OCI-LY1 (cell line): ENCODE measurements at regions not wholly inside any gene's neighbourhood (a gene's known extent, or its start where the extent isn't known, plus 50 kb on each side); places are given as distances from the start of the nearest gene placed in this dataset.

Experiments
- H2AFZ ChIP-seq: fragments of 200-600 bp; sonication (generic), shearing (Covaris generic); 2 replicates; pipeline ENCODE4 v1.6.0; 2014; ENCODE audit warnings: antibody characterized with exemption, mild to moderate bottlenecking, low read length
- H3F3A ChIP-seq: fragments of 200-600 bp; sonication (generic), shearing (Covaris generic); 2 replicates; pipeline ENCODE4 v1.6.0; 2014; ENCODE audit warnings: mild to moderate bottlenecking, antibody characterized with exemption, low read length, moderate library complexity; ENCODE audit not compliant: insufficient read depth
- H3K27ac ChIP-seq: fragments of 200-600 bp; sonication (generic); 2 replicates; pipeline ENCODE4 v1.5.1; 2014; ENCODE audit warnings: low read length, mixed run types, mild to moderate bottlenecking, low read depth; ENCODE audit not compliant: poor library complexity, severe bottlenecking
- H3K27me3 ChIP-seq: fragments of 200-600 bp; sonication (generic); 2 replicates; pipeline ENCODE4 v1.6.0; 2014; ENCODE audit warnings: antibody characterized with exemption, mild to moderate bottlenecking, low read length, moderate library complexity; ENCODE audit not compliant: insufficient read depth
- H3K36me3 ChIP-seq: fragments of 200-600 bp; sonication (generic); 2 replicates; pipeline ENCODE4 v1.6.1; 2014; ENCODE audit warnings: mild to moderate bottlenecking, antibody characterized with exemption, low read length, moderate library complexity, mixed read lengths; ENCODE audit not compliant: insufficient read depth
- H3K4me1 ChIP-seq: fragments of 200-600 bp; sonication (generic); 2 replicates; pipeline ENCODE4 v1.5.1; 2014; ENCODE audit warnings: mild to moderate bottlenecking, low read length, moderate library complexity; ENCODE audit not compliant: insufficient read depth, severe bottlenecking
- H3K4me2 ChIP-seq: fragments of 200-600 bp; sonication (generic), shearing (Covaris generic); 2 replicates; pipeline ENCODE4 v1.6.1; 2014; ENCODE audit warnings: low read length
- H3K4me3 ChIP-seq: fragments of 200-600 bp; sonication (generic); 2 replicates; pipeline ENCODE4 v1.5.1; 2014; ENCODE audit warnings: low read length, low read depth, mild to moderate bottlenecking, mixed read lengths; ENCODE audit not compliant: poor library complexity, severe bottlenecking
- H3K79me2 ChIP-seq: fragments of 200-600 bp; shearing (Covaris generic); 2 replicates; pipeline ENCODE4 v1.6.1; 2016; ENCODE audit warnings: mixed run types, low read length, mixed read lengths; ENCODE audit not compliant: insufficient read depth
- H3K9ac ChIP-seq: fragments of 200-600 bp; sonication (generic), shearing (Covaris generic); 2 replicates; pipeline ENCODE4 v1.6.1; 2014; ENCODE audit warnings: mild to moderate bottlenecking, low read length, mixed read lengths
- H3K9me2 ChIP-seq: fragments of 200-600 bp; sonication (generic), shearing (Covaris generic); 2 replicates; pipeline ENCODE4 v1.6.1; 2014; ENCODE audit warnings: low read depth, mild to moderate bottlenecking, low read length, mixed read lengths
- H3K9me3 ChIP-seq: fragments of 200-600 bp; shearing (Covaris generic); 2 replicates; pipeline ENCODE4 v1.6.1; 2014; ENCODE audit warnings: low read length, mixed read lengths
- H4K20me1 ChIP-seq: fragments of 200-600 bp; sonication (generic), shearing (Covaris generic); 2 replicates; pipeline ENCODE4 v1.6.0; 2016; ENCODE audit warnings: mild to moderate bottlenecking, low read length; ENCODE audit not compliant: insufficient read depth
- EZH2 ChIP-seq: fragments of 200-600 bp; sonication (generic), shearing (Covaris generic); IDR thresholded peaks from 2 replicates; pipeline ENCODE4 v1.8.0; 2017; ENCODE audit warnings: borderline replicate concordance, mixed run types, mild to moderate bottlenecking, antibody characterized with exemption, low read length, moderate library complexity, mixed read lengths
- TF ChIP-seq, protein P1 (sequence below): fragments of 200-600 bp; sonication (generic), shearing (Covaris generic); IDR thresholded peaks from 2 replicates; pipeline ENCODE4 v1.5.1; 2017; ENCODE audit warnings: mild to moderate bottlenecking, antibody characterized with exemption, low read length, moderate library complexity, mixed read lengths

- Histone ChIP-seq H4K20me1 (no peaks in the 10 kb centered on the region), H3K36me3 (no peaks in the 10 kb centered on the region), H2AFZ (no peak overlapping the region), H3K79me2 (no peaks in the 10 kb centered on the region), H3F3A (no peaks in the 10 kb centered on the region), H3K9me3 (peaks cover 7% of the 10 kb centered on the region; the same call in 1 of the 2 replicates), H3K9ac (no peak overlapping the region), H3K27me3 (peaks cover 3% of the 10 kb centered on the region; the same call in 1 of the 2 replicates), H3K9me2 (no peaks in the 10 kb centered on the region), H3K27ac (no peak overlapping the region), H3K4me1 (no peaks in the 10 kb centered on the region), H3K4me3 (no peak overlapping the region), H3K4me2 (no peak overlapping the region)
- no peak for TF ChIP-seq EZH2
- TF ChIP-seq, protein P1, sequence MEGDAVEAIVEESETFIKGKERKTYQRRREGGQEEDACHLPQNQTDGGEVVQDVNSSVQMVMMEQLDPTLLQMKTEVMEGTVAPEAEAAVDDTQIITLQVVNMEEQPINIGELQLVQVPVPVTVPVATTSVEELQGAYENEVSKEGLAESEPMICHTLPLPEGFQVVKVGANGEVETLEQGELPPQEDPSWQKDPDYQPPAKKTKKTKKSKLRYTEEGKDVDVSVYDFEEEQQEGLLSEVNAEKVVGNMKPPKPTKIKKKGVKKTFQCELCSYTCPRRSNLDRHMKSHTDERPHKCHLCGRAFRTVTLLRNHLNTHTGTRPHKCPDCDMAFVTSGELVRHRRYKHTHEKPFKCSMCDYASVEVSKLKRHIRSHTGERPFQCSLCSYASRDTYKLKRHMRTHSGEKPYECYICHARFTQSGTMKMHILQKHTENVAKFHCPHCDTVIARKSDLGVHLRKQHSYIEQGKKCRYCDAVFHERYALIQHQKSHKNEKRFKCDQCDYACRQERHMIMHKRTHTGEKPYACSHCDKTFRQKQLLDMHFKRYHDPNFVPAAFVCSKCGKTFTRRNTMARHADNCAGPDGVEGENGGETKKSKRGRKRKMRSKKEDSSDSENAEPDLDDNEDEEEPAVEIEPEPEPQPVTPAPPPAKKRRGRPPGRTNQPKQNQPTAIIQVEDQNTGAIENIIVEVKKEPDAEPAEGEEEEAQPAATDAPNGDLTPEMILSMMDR, result no peak
Measured at GRCh38 chr17:5794881-5795506, 210.7 kb upstream of the NLRP1 start.

- Histone ChIP-seq H3K9ac (no peak overlapping the region), H3K27ac (no peak overlapping the region), H3K4me1 (no peaks in the 10 kb centered on the region), H3F3A (no peaks in the 10 kb centered on the region), H3K36me3 (no peaks in the 10 kb centered on the region), H4K20me1 (no peaks in the 10 kb centered on the region), H3K4me2 (no peak overlapping the region), H3K4me3 (no peak overlapping the region), H3K9me2 (no peaks in the 10 kb centered on the region), H3K27me3 (0 out of 2 replicates have a peak, but pooled peaks cover 6% of the 10 kb centered on the region), H3K9me3 (peaks cover 7% of the 10 kb centered on the region; the same call in 1 of the 2 replicates), H2AFZ (no peak overlapping the region), H3K79me2 (no peaks in the 10 kb centered on the region)
- TF ChIP-seq, protein P1, result no peak
- TF ChIP-seq EZH2, result no peak
Measured at GRCh38 chr17:5797447-5798050, 213.2 kb upstream of the NLRP1 start.

DNA sequence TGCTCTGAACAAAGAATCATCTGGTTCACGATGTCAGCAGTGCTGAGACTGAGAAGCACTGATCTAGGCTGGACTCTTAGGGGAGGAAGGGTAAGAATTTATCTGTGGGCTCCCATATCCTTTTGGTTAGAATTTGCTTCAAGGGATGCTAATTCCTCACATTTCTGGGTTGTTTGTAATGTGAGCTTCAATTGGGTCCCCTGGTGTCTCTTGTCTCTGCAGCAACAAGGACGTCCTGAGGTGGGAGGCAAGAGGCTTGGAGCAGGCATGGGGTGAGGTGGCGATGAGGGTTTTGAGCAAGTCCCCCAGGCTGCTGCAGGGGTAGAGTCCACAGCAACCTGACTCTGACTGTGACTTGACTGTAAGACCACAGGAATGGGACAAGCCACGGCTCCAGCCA is 213.8 kb upstream of the NLRP1 start:
- Histone ChIP-seq H3K9me2 (no peaks in the 10 kb centered on the region), H3K27me3 (0 out of 2 replicates have a peak, but pooled peaks cover 5% of the 10 kb centered on the region), H3K9me3 (peaks cover 2% of the 10 kb centered on the region; the same call in 1 of the 2 replicates), H4K20me1 (no peaks in the 10 kb centered on the region), H3K4me2 (no peak overlapping the region), H3K4me3 (no peak overlapping the region), H3F3A (no peaks in the 10 kb centered on the region), H3K79me2 (no peaks in the 10 kb centered on the region), H3K36me3 (no peaks in the 10 kb centered on the region), H3K9ac (no peak overlapping the region), H3K27ac (no peak overlapping the region), H3K4me1 (no peaks in the 10 kb centered on the region), H2AFZ (no peak overlapping the region)
- TF ChIP-seq, protein P1, result no peak
- no peak for TF ChIP-seq EZH2
